AG04449 (cell line): ENCODE measurements at regions not wholly inside any gene's neighbourhood (a gene's known extent, or its start where the extent isn't known, plus 50 kb on each side); places are given as distances from the start of the nearest gene placed in this dataset.
"Not testable (repeated sequence)": the region's sequence is repeated elsewhere in the genome, so short reads cannot be mapped to it uniquely, and the experiment has no call there.

Experiments
- CTCF ChIA-PET: fragments of 350-600 bp; formaldehyde crosslinking; extraction: SDS; loops from one replicate; lab custom pipeline; 2021; ENCODE audit warnings: antibody characterized with exemption; lab: Yijun Ruan, JAX
- POLR2A ChIA-PET: fragments of 400-600, 350-600 bp; formaldehyde crosslinking; extraction: SDS; loops from one replicate; lab custom pipeline; 2020; ENCODE audit warnings: antibody characterized with exemption, inconsistent platforms; lab: Yijun Ruan, JAX
- DNase-seq: peaks from one replicate; pipeline ENCODE4 v3.0.0-alpha.2; 2010; ENCODE audit warnings: low read depth, low spot score
- H3K4me3 ChIP-seq: 2 replicates; pipeline ENCODE4 v1.5.1; 2011; ENCODE audit warnings: low read depth, mild to moderate bottlenecking, control low read depth, low read length
- TF ChIP-seq, protein P1 (sequence below): IDR thresholded peaks from one replicate; pipeline ENCODE4 v1.5.1; 2011; ENCODE audit warnings: mild to moderate bottlenecking, moderate library complexity, low read length, control low read depth, inconsistent platforms; ENCODE audit not compliant: insufficient read depth; ENCODE audit errors: missing control alignments

DNA sequence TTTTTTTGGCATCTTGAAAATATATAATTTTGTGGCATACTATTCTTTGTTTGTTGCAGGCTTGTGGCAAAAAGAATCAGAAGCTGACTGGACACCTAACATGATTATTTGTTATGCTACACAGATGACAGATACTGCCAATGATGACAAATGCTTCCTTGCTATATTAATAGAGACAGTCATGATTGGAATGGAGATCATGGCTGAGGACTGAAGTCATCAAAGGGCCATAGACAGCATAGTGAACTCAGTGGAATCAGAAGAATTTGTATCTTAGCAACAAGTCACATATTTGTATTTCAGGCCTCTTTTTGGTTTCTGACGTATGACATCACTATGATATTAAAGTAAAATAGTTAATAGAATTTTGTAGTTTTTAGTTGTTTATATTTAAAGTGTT is 1003.8 kb upstream of the DDX18 start:
- no peak overlapping the region for H3K4me3 ChIP-seq
- no peak for DNase-seq
- CTCF ChIA-PET = no interaction called here
- POLR2A ChIA-PET = no interaction called here
- TF ChIP-seq, protein P1, sequence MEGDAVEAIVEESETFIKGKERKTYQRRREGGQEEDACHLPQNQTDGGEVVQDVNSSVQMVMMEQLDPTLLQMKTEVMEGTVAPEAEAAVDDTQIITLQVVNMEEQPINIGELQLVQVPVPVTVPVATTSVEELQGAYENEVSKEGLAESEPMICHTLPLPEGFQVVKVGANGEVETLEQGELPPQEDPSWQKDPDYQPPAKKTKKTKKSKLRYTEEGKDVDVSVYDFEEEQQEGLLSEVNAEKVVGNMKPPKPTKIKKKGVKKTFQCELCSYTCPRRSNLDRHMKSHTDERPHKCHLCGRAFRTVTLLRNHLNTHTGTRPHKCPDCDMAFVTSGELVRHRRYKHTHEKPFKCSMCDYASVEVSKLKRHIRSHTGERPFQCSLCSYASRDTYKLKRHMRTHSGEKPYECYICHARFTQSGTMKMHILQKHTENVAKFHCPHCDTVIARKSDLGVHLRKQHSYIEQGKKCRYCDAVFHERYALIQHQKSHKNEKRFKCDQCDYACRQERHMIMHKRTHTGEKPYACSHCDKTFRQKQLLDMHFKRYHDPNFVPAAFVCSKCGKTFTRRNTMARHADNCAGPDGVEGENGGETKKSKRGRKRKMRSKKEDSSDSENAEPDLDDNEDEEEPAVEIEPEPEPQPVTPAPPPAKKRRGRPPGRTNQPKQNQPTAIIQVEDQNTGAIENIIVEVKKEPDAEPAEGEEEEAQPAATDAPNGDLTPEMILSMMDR = no peak

DNA sequence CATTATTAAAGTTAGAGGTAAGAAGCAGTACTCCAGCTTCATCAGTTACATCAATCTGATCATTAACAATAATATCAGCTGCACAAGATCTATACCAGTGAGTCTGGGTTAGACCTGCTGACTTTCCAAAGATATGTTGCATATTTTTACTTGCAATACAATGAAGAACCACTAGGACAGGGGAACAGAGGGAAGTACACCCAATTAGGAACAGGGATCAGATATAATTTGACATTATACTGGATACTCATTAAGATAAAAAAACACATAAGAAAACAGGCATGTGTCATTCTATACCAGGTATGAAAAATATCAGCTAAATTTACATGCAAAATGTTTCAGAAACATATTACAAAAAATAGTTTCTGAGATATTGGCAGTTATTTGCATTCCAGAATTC is 995.1 kb upstream of the DDX18 start:
- TF ChIP-seq, protein P1 = no peak
- no peak for DNase-seq
- ChIA-PET CTCF (no interaction called here), POLR2A (no interaction called here)
- H3K4me3 ChIP-seq = no peak overlapping the region

DNA sequence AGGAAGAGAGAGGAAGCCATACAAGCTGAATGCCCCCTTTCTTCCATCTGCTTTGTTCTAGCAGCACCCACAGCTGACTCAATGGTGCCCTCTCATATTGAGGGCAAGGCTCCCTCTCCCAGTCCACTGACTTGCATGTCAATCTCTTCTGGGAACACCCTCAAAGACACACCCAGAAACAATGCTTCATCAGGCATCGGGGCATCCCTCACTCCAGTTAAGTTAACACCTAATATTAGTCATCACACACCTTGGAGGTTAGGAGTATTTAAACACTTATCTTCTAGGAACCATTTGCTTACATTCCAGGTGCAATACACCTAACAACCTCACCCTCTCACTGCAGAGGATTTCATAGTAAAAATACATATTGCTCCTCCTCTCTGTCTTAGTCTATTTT is 993.5 kb upstream of the DDX18 start:
- H3K4me3 ChIP-seq = no peak overlapping the region
- DNase-seq = no peak
- TF ChIP-seq, protein P1 = no peak
- CTCF ChIA-PET = no interaction called here
- POLR2A ChIA-PET = no interaction called here

DNA sequence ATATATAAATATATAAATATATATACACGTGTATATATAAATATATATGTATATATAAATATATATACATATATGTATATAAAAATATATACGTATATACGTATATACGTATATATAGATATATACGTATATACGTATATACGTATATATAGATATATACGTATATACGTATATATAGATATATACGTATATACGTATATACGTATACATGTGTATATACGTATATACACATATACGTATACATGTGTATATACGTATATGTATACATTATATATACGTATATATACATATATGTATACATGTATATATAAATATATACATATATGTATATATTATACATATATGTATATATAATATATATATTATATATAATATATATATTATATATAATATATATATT is 984.9 kb upstream of the DDX18 start:
- CTCF ChIA-PET, POLR2A ChIA-PET, DNase-seq, H3K4me3 ChIP-seq: not testable (repeated sequence)

DNA sequence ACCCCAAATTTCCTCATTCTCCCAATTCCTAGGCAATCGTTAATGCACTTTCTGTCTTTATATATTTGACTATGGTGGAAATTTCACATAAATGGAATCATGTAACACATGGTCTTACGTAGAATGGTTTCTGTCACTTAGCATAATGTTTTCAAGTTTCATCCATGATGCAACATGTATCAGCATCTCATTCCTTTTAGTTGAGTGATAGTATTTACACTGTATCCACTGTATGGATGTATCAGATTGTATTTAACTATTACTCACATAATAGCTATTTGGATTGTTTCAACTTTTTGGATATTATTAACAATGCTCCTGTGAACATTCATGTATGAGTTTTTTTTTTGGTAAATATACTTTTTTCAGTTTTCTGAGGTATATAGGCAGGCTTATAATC is 982.3 kb upstream of the DDX18 start:
- POLR2A ChIA-PET = no interaction called here
- no peak overlapping the region for H3K4me3 ChIP-seq
- TF ChIP-seq, protein P1 = no peak
- DNase-seq = no peak
- CTCF ChIA-PET = no interaction called here

DNA sequence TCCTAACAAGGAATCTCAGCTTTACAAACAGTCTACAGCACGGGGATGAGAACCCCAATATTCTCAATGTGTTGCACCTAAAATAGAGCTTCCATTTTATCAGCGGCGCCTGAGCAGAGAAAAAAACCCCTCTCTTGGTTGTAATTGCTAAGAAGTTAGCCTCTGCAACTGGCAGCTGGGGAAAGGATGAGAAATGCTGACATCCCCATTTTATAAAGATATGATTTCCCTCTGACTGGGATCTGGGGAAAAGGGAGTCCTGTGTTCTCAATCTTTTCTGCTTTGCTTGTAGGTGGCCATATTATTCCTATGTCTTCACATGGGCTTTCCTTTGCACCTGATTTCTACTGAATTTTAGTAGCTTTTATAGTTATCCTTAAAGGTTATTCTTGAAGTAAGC is 981.4 kb upstream of the DDX18 start:
- TF ChIP-seq, protein P1 = no peak
- ChIA-PET POLR2A (no interaction called here), CTCF (no interaction called here)
- DNase-seq = no peak
- no peak overlapping the region for H3K4me3 ChIP-seq

DNA sequence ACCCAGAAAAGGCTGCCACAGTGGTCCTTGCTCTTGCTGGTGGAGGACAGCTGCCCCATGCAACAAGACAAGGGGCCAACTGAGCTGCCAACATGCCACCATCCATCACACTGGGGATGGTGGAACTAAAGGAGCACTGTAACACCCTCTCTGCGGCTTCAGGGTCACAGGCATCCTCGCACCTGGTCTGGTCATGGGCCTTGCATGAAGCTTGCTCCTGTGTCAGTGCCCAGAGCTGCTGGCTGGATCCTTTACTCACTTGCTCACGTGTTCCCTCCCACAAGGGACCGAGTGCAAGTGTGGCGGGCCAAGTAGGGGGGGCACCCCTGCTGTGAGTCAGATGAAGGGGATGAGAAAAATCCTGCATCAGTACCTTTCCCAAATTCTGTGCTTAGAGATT is 972.3 kb upstream of the DDX18 start:
- no peak for DNase-seq
- POLR2A ChIA-PET = no interaction called here
- CTCF ChIA-PET = no interaction called here
- H3K4me3 ChIP-seq = no peak overlapping the region
- TF ChIP-seq, protein P1 = no peak
